Endothelial cell of umbilical vein (primary cell): ENCODE measurements at regions not wholly inside any gene's neighbourhood (a gene's known extent, or its start where the extent isn't known, plus 50 kb on each side); places are given as distances from the start of the nearest gene placed in this dataset.

Source experiments
- BruUV-seq: library from RNA; stranded (reverse); fragments of 400-500 nt; replicated peaks from 2 replicates; lab custom pipeline; 2021; lab: Mats Ljungman, UMichigan
- CTCF ChIA-PET: fragments of 300-600, 350-600 bp; sonication (Branson Sonifier 250); formaldehyde crosslinking; loops from one replicate; lab custom pipeline; 2021; ENCODE audit warnings: antibody characterized with exemption, inconsistent platforms; lab: Charles Lee
- POLR2A ChIA-PET: fragments of 300-600, 350-600 bp; sonication (Branson Sonifier 250); formaldehyde crosslinking; loops from one replicate; lab custom pipeline; 2021; ENCODE audit warnings: antibody characterized with exemption, inconsistent platforms; lab: Charles Lee
- DNase-seq: peaks from one replicate; pipeline ENCODE4 v3.0.0-alpha.2; 2011; ENCODE audit warnings: low read depth, low spot score
- FAIRE-seq: peaks from 2 replicates; lab custom pipeline; 2011; peaks lifted over from hg19 to GRCh38; lab: Jason Lieb, UNC
- H2AFZ ChIP-seq: 2 replicates; pipeline ENCODE4 v1.6.0; 2012; ENCODE audit warnings: low read depth, low read length, control low read depth, inconsistent platforms
- H3K27ac ChIP-seq: 2 replicates; pipeline ENCODE4 v1.5.1; 2011; ENCODE audit warnings: low read depth, mild to moderate bottlenecking, control low read depth, low read length, moderate library complexity; ENCODE audit not compliant: insufficient read depth
- H3K27me3 ChIP-seq, 2 experiments: 2 replicates each; pipeline versions ENCODE4 v1.6.0 to v1.6.1; 2011; ENCODE audit warnings: low read length in 2 of 2, mixed read lengths in 1 of 2; ENCODE audit not compliant: control insufficient read depth in 2 of 2, insufficient read depth in 2 of 2
- H3K36me3 ChIP-seq, 2 experiments: 2 replicates in 1 of 2; 3 replicates in 1 of 2; pipeline ENCODE4 v1.5.1; 2011; ENCODE audit warnings: low read length in 2 of 2, mild to moderate bottlenecking in 1 of 2, moderate library complexity in 1 of 2; ENCODE audit not compliant: control insufficient read depth in 2 of 2, insufficient read depth in 2 of 2; ENCODE audit errors: extremely low read depth in 1 of 2
- H3K4me1 ChIP-seq: 3 replicates; pipeline ENCODE4 v1.5.1; 2011; ENCODE audit warnings: mild to moderate bottlenecking, low read length; ENCODE audit not compliant: control insufficient read depth, insufficient read depth; ENCODE audit errors: extremely low read depth
- H3K4me2 ChIP-seq: 2 replicates; pipeline ENCODE4 v1.6.1; 2011; ENCODE audit warnings: low read length, control low read depth, mixed read lengths; ENCODE audit not compliant: insufficient read depth
- H3K4me3 ChIP-seq, 3 experiments: fragments of 200-600 bp in 1 of 3; sonication (generic), shearing (Covaris generic) in 1 of 3; replicated peaks in 1 of 3; 2 replicates each; pipeline ENCODE4 v1.5.1; 2011 to 2016; ENCODE audit warnings: control low read depth in 3 of 3, low read length in 3 of 3, mild to moderate bottlenecking in 2 of 3, inconsistent platforms in 1 of 3, low read depth in 1 of 3, moderate library complexity in 1 of 3; ENCODE audit not compliant: insufficient read depth in 1 of 3
- H3K79me2 ChIP-seq: 2 replicates; pipeline ENCODE4 v1.6.0; 2012; ENCODE audit warnings: low read length, inconsistent platforms; ENCODE audit not compliant: control insufficient read depth, insufficient read depth
- H3K9ac ChIP-seq: replicated peaks from 2 replicates; pipeline ENCODE3; 2011; ENCODE audit warnings: low read length, control low read depth; ENCODE audit not compliant: insufficient read depth; ENCODE audit errors: extremely low read depth
- H3K9me1 ChIP-seq: replicated peaks from 3 replicates; pipeline ENCODE4 v1.6.0; 2011; ENCODE audit warnings: mild to moderate bottlenecking, low read length; ENCODE audit not compliant: control insufficient read depth, insufficient read depth; ENCODE audit errors: extremely low read depth
- H3K9me3 ChIP-seq: replicated peaks from 2 replicates; pipeline ENCODE4 v1.5.1; 2012; ENCODE audit warnings: low read length, inconsistent platforms; ENCODE audit not compliant: control insufficient read depth, insufficient read depth
- H4K20me1 ChIP-seq: replicated peaks from 2 replicates; pipeline ENCODE3; 2011; ENCODE audit warnings: mild to moderate bottlenecking, low read length; ENCODE audit not compliant: control insufficient read depth, insufficient read depth; ENCODE audit errors: extremely low read depth
- CTCF ChIP-seq, 2 donors: IDR thresholded peaks; 1 replicate in 1 of 2; 2 replicates in 1 of 2; pipeline ENCODE4 v1.5.1; 2011; ENCODE audit warnings: low read length in 2 of 2, mild to moderate bottlenecking in 2 of 2, moderate library complexity in 2 of 2, control low read depth in 1 of 2, inconsistent platforms in 1 of 2, low read depth in 1 of 2; ENCODE audit not compliant: insufficient read depth in 1 of 2; ENCODE audit errors: extremely low read depth in 1 of 2
- EZH2 ChIP-seq: IDR thresholded peaks from 2 replicates; pipeline ENCODE4 v1.6.1; 2012; ENCODE audit warnings: borderline replicate concordance, low read depth, mild to moderate bottlenecking, moderate library complexity, low read length, inconsistent platforms; ENCODE audit not compliant: severe bottlenecking
- FOS ChIP-seq: IDR thresholded peaks from 2 replicates; pipeline ENCODE4 v1.6.1; 2011; ENCODE audit warnings: mild to moderate bottlenecking, low read length, moderate library complexity, borderline replicate concordance; ENCODE audit not compliant: insufficient read depth
- GATA2 ChIP-seq: IDR thresholded peaks from 2 replicates; pipeline ENCODE4 v1.7.0; 2011; ENCODE audit warnings: low read depth, mild to moderate bottlenecking, moderate library complexity, mixed read lengths, low read length; ENCODE audit not compliant: insufficient read length, insufficient read depth
- JUN ChIP-seq: IDR thresholded peaks from 2 replicates; pipeline ENCODE4 v1.6.1; 2011; ENCODE audit warnings: borderline replicate concordance, low read depth; ENCODE audit not compliant: insufficient read length, insufficient read depth
- MAX ChIP-seq: IDR thresholded peaks from 2 replicates; pipeline ENCODE4 v1.6.1; 2011; ENCODE audit not compliant: insufficient read depth, insufficient read length
- MYC ChIP-seq: IDR thresholded peaks from one replicate; pipeline ENCODE4 v1.6.1; 2011; ENCODE audit warnings: mild to moderate bottlenecking, low read depth, low read length
- POLR2A ChIP-seq: IDR thresholded peaks from 2 replicates; pipeline ENCODE4 v1.6.1; 2012; ENCODE audit warnings: low read depth, mild to moderate bottlenecking, control low read depth, low read length
- POLR2AphosphoS5 ChIP-seq: IDR thresholded peaks from 2 replicates; pipeline ENCODE4 v1.6.1; 2012; ENCODE audit warnings: low read depth, mild to moderate bottlenecking, control low read depth, low read length, moderate library complexity; ENCODE audit not compliant: insufficient read depth
- dilution Hi-C: fragments of 300-500 bp; cut with MboI; formaldehyde crosslinking; loops from one replicate; pipeline ENCODE4 v1.15.0; 2019; ENCODE audit warnings: low sequenced_read_pairs; ENCODE audit not compliant: extremely low pct_ligation_motif_present
- intact Hi-C: fragments of 100-400 bp; cut with micrococcal nuclease; formaldehyde crosslinking; loops from one replicate; pipeline ENCODE4 v1.10.0; 2022

- Histone ChIP-seq H2AFZ (no peak overlapping the region), H3K36me3 (no peaks in the 10 kb centered on the region), H3K9me3 (no peaks in the 10 kb centered on the region), H3K9ac (no peak overlapping the region), H4K20me1 (no peaks in the 10 kb centered on the region), H3K9me1 (no peaks in the 10 kb centered on the region), H3K27ac (no peak overlapping the region), H3K4me1 (peaks cover 28% of the 10 kb centered on the region), H3K27me3 (no peaks in the 10 kb centered on the region), H3K4me3 (no peak overlapping the region), H3K79me2 (no peaks in the 10 kb centered on the region), H3K4me2 (no peak overlapping the region)
- no peak for TF ChIP-seq EZH2
- TF ChIP-seq MAX: no peak
- TF ChIP-seq GATA2: no peak
- TF ChIP-seq POLR2AphosphoS5: no peak
- TF ChIP-seq POLR2A: no peak
- TF ChIP-seq MYC: no peak
- TF ChIP-seq JUN: no peak
- TF ChIP-seq CTCF (IDR thresholded peaks at IDR 0.05; ENCODE audit: extremely low read depth in 1 of 2, insufficient read depth in 1 of 2, low read depth in 1 of 2, low read length in 2 of 2): no peak
- no peak for TF ChIP-seq FOS
- no TSS peak for BruUV-seq
- dilution Hi-C loops (no loop called here), intact Hi-C loops (no loop called here)
- ChIA-PET POLR2A (no interaction called here), CTCF (interaction anchor here (0.8 to 1.2 kb wide), 3 partner anchors 8 to 308 kb away, joined by 3 to 4 read pairs (median 3); no protein-coding TSS in a partner anchor)
- no peak for DNase-seq
- FAIRE-seq: no peak
Measured at GRCh38 chr5:61267116-61267515, 64.9 kb upstream of the ZSWIM6 start.
